Mesenchymal stem cell (in vitro differentiated cells and primary cell): ENCODE measurements at regions not wholly inside any gene's neighbourhood (a gene's known extent, or its start where the extent isn't known, plus 50 kb on each side); places are given as distances from the start of the nearest gene placed in this dataset.

Experiments used
- DNase-seq: peaks from one replicate; pipeline ENCODE4 v3.0.0-alpha.2; 2013
- H2AFZ ChIP-seq: one replicate; pipeline ENCODE4 v1.6.1; 2013; ENCODE audit warnings: low read depth, mild to moderate bottlenecking, control low read depth, inconsistent platforms, low read length, moderate library complexity
- H2AK5ac ChIP-seq: 2 replicates; pipeline ENCODE4 v1.6.1; 2013; ENCODE audit warnings: low read length, moderate library complexity, mild to moderate bottlenecking, inconsistent platforms; ENCODE audit not compliant: severe bottlenecking
- H2BK120ac ChIP-seq: one replicate; pipeline ENCODE4 v1.6.1; 2013; ENCODE audit warnings: low read depth, mild to moderate bottlenecking, inconsistent platforms, low read length, moderate library complexity
- H2BK12ac ChIP-seq, 2 experiments: one replicate each; pipeline ENCODE4 v1.6.1; 2013; ENCODE audit warnings: inconsistent platforms in 2 of 2, low read length in 2 of 2, mild to moderate bottlenecking in 2 of 2, moderate library complexity in 2 of 2, control low read depth in 1 of 2
- H2BK15ac ChIP-seq: one replicate; pipeline ENCODE4 v1.6.1; 2013; ENCODE audit warnings: mild to moderate bottlenecking, low read depth, inconsistent platforms; ENCODE audit not compliant: poor library complexity, severe bottlenecking
- H2BK5ac ChIP-seq: 2 replicates; pipeline ENCODE4 v1.6.1; 2013; ENCODE audit warnings: low read depth, mild to moderate bottlenecking, low read length, control low read depth, inconsistent platforms; ENCODE audit not compliant: poor library complexity, severe bottlenecking
- H3K14ac ChIP-seq, 2 experiments: one replicate each; pipeline ENCODE4 v1.6.1; 2013; ENCODE audit warnings: inconsistent platforms in 2 of 2, low read length in 2 of 2, control low read depth in 1 of 2, mild to moderate bottlenecking in 1 of 2, moderate library complexity in 1 of 2
- H3K18ac ChIP-seq, 2 experiments: one replicate each; pipeline ENCODE4 v1.6.1; 2013; ENCODE audit warnings: inconsistent platforms in 2 of 2, low read length in 2 of 2, control low read depth in 1 of 2, low read depth in 1 of 2, mild to moderate bottlenecking in 1 of 2
- H3K23ac ChIP-seq, 2 experiments: one replicate each; pipeline ENCODE4 v1.6.1; 2013; ENCODE audit warnings: inconsistent platforms in 2 of 2, low read length in 2 of 2, mild to moderate bottlenecking in 2 of 2, moderate library complexity in 2 of 2, control low read depth in 1 of 2
- H3K27ac ChIP-seq: 2 replicates; pipeline ENCODE4 v1.5.1; 2013; ENCODE audit warnings: mild to moderate bottlenecking, moderate library complexity, low read length, control low read depth, inconsistent platforms; ENCODE audit not compliant: poor library complexity, severe bottlenecking
- H3K27me3 ChIP-seq, 2 experiments: 2 replicates each; pipeline versions ENCODE4 v1.6.1 to v1.7.0; 2013; ENCODE audit warnings: low read length in 2 of 2, mild to moderate bottlenecking in 2 of 2, moderate library complexity in 2 of 2, control low read depth in 1 of 2, inconsistent platforms in 1 of 2; ENCODE audit not compliant: control insufficient read depth in 1 of 2, insufficient read depth in 1 of 2
- H3K36me3 ChIP-seq, 2 experiments: 2 replicates each; pipeline versions ENCODE4 v1.6.1 to v1.7.0; 2013; ENCODE audit warnings: low read length in 2 of 2, control low read depth in 1 of 2, inconsistent platforms in 1 of 2, low read depth in 1 of 2, mild to moderate bottlenecking in 1 of 2; ENCODE audit not compliant: insufficient read depth in 2 of 2, control insufficient read depth in 1 of 2
- H3K4ac ChIP-seq, 2 experiments: one replicate each; pipeline ENCODE4 v1.6.1; 2013; ENCODE audit warnings: inconsistent platforms in 2 of 2, low read length in 2 of 2, mild to moderate bottlenecking in 2 of 2, moderate library complexity in 2 of 2, control low read depth in 1 of 2, low read depth in 1 of 2
- H3K4me1 ChIP-seq: 2 replicates; pipeline ENCODE4 v1.6.1; 2013; ENCODE audit warnings: low read depth, low read length, control low read depth; ENCODE audit not compliant: control insufficient read depth, insufficient read depth
- H3K4me2 ChIP-seq: 2 replicates; pipeline ENCODE4 v1.6.1; 2013; ENCODE audit warnings: low read length, mild to moderate bottlenecking, inconsistent platforms; ENCODE audit not compliant: poor library complexity, severe bottlenecking
- H3K4me3 ChIP-seq, 2 experiments: 2 replicates each; pipeline versions ENCODE4 v1.5.1 to v1.7.0; 2013; ENCODE audit warnings: low read length in 2 of 2, mild to moderate bottlenecking in 2 of 2, control low read depth in 1 of 2, low read depth in 1 of 2; ENCODE audit not compliant: insufficient read depth in 1 of 2
- H3K79me1 ChIP-seq: replicated peaks from 2 replicates; pipeline ENCODE4 v1.6.1; 2013; ENCODE audit warnings: mild to moderate bottlenecking, control low read depth, low read length, inconsistent platforms; ENCODE audit not compliant: poor library complexity, severe bottlenecking
- H3K9ac ChIP-seq: 2 replicates; pipeline ENCODE4 v1.7.0; 2013; ENCODE audit warnings: mild to moderate bottlenecking, low read length, moderate library complexity
- H3K9me3 ChIP-seq: 2 replicates; pipeline ENCODE4 v1.7.0; 2013; ENCODE audit warnings: mild to moderate bottlenecking, low read length; ENCODE audit not compliant: control insufficient read depth
- H4K8ac ChIP-seq: one replicate; pipeline ENCODE4 v1.6.1; 2013; ENCODE audit warnings: inconsistent platforms, mild to moderate bottlenecking, low read length, moderate library complexity
- H4K91ac ChIP-seq: one replicate; pipeline ENCODE4 v1.6.1; 2013; ENCODE audit warnings: mild to moderate bottlenecking, low read length, inconsistent platforms
- WGBS: methylation state at CpG from one replicate; pipeline ENCODE4 v1.1.7; 2013; ENCODE audit warnings: mixed read lengths; 5-methylcytosine and 5-hydroxymethylcytosine counted together

- peak overlapping the region in 1 of 2 experiments; percentile 21 for H2BK12ac ChIP-seq
- H3K36me3 ChIP-seq, result peaks cover 0 to 2% of the 10 kb centered on the region in 2 experiments
- H2AFZ ChIP-seq, result no peak overlapping the region
- H4K8ac ChIP-seq, result no peak overlapping the region
- no peak overlapping the region for H2BK5ac ChIP-seq
- H4K91ac ChIP-seq, result no peak overlapping the region
- H3K4me1 ChIP-seq, result peaks cover 3% of the 10 kb centered on the region
- no peak overlapping the region for H3K4ac ChIP-seq
- 72% methylated on average over 3 of the region's 4 CpGs for WGBS
- no peak overlapping the region for H3K27ac ChIP-seq
- H3K4me2 ChIP-seq, result no peak overlapping the region
- no peaks in the 10 kb centered on the region for H3K9me3 ChIP-seq
- H3K4me3 ChIP-seq, result no peak overlapping the region
- no peak for DNase-seq
- H2AK5ac ChIP-seq, result no peak overlapping the region
- H2BK15ac ChIP-seq, result no peak overlapping the region
- H3K18ac ChIP-seq, result peak overlapping the region in 1 of 2 experiments; percentile 28
- peaks cover 0 to 5% of the 10 kb centered on the region in 2 experiments for H3K27me3 ChIP-seq
- H3K9ac ChIP-seq, result no peak overlapping the region
- H3K23ac ChIP-seq, result no peak overlapping the region
- no peaks in the 10 kb centered on the region for H3K79me1 ChIP-seq
- H3K14ac ChIP-seq, result no peak overlapping the region
- no peak overlapping the region for H2BK120ac ChIP-seq
Measured at GRCh38 chr5:56463944-56464571, 230.9 kb upstream of the ANKRD55 start.

GRCh38 chr5:56461584-56461983 lies 228.5 kb upstream of the ANKRD55 start:
- Histone ChIP-seq H2BK120ac (no peak overlapping the region), H2BK12ac (no peak overlapping the region), H3K4me3 (no peak overlapping the region), H3K36me3 (peaks cover 0 to 2% of the 10 kb centered on the region in 2 experiments), H3K9me3 (no peaks in the 10 kb centered on the region), H2AK5ac (no peak overlapping the region), H3K27ac (no peak overlapping the region), H3K4me1 (peaks cover 3% of the 10 kb centered on the region), H3K79me1 (no peaks in the 10 kb centered on the region), H4K8ac (no peak overlapping the region), H3K4me2 (no peak overlapping the region), H3K23ac (no peak overlapping the region), H3K14ac (no peak overlapping the region), H3K27me3 (no peaks in the 10 kb centered on the region), H3K9ac (no peak overlapping the region), H3K4ac (no peak overlapping the region), H3K18ac (no peak overlapping the region), H4K91ac (no peak overlapping the region), H2BK15ac (no peak overlapping the region), H2AFZ (no peak overlapping the region), H2BK5ac (no peak overlapping the region)
- WGBS, result 100% methylated on average over 1 of the region's 4 CpGs
- DNase-seq, result no peak

GRCh38 chr5:56460681-56461191 lies 227.6 kb upstream of the ANKRD55 start:
- 86% methylated on average over 5 of the region's 5 CpGs for WGBS
- no peak overlapping the region for H3K14ac ChIP-seq

DNA sequence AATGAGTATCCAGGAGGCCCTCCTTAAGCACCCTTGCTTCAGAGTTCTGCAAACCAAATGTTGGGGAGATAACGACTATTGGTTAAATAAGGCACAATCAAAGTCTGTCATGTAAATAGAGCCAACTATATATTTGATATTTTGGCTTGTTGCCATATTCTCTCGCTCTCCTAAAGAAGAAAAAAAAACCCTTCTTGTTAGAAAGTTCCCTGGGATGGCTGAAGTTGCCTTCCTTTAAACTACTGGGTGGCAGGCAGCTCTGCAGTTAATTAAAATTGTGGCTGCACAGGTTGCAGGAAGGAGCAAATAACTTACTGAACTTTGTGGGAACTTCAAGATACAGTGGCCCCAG lies 227.0 kb upstream of the ANKRD55 start:
- Histone ChIP-seq H2BK15ac (no peak overlapping the region), H2BK5ac (no peak overlapping the region), H2BK12ac (no peak overlapping the region), H3K36me3 (no peaks in the 10 kb centered on the region), H3K4me2 (no peak overlapping the region), H4K8ac (no peak overlapping the region), H2BK120ac (no peak overlapping the region), H3K4me1 (peaks cover 5% of the 10 kb centered on the region), H3K4ac (no peak overlapping the region), H3K9ac (no peak overlapping the region), H2AK5ac (peak overlapping the region; percentile 52), H3K18ac (no peak overlapping the region), H3K14ac (no peak overlapping the region), H2AFZ (no peak overlapping the region), H3K9me3 (no peaks in the 10 kb centered on the region), H3K23ac (no peak overlapping the region), H3K27ac (no peak overlapping the region), H4K91ac (no peak overlapping the region), H3K27me3 (no peaks in the 10 kb centered on the region), H3K79me1 (no peaks in the 10 kb centered on the region), H3K4me3 (no peak overlapping the region)
- WGBS, result no CpG with 5 or more reads among the region's 2 CpGs
- no peak for DNase-seq

More at GRCh38 chr5:56460681-56461191, 227.6 kb upstream of the ANKRD55 start:
- no peak overlapping the region for H2BK120ac ChIP-seq
- H2BK15ac ChIP-seq, result no peak overlapping the region
- no peak overlapping the region for H2BK5ac ChIP-seq
- H3K9ac ChIP-seq, result no peak overlapping the region
- no peaks in the 10 kb centered on the region for H3K9me3 ChIP-seq
- H3K4me3 ChIP-seq, result no peak overlapping the region
- no peak overlapping the region for H2AFZ ChIP-seq
- no peak for DNase-seq
- H3K36me3 ChIP-seq, result no peaks in the 10 kb centered on the region
- H3K4me2 ChIP-seq, result no peak overlapping the region
- no peaks in the 10 kb centered on the region for H3K27me3 ChIP-seq
- H3K27ac ChIP-seq, result no peak overlapping the region
- no peak overlapping the region for H2BK12ac ChIP-seq
- H3K79me1 ChIP-seq, result no peaks in the 10 kb centered on the region
- H3K23ac ChIP-seq, result no peak overlapping the region
- no peak overlapping the region for H3K4ac ChIP-seq
- peak overlapping the region; percentile 52 for H2AK5ac ChIP-seq
- no peak overlapping the region for H4K91ac ChIP-seq
- peaks cover 5% of the 10 kb centered on the region for H3K4me1 ChIP-seq
- no peak overlapping the region for H4K8ac ChIP-seq
- no peak overlapping the region for H3K18ac ChIP-seq
